ENCODE measurements at regions not wholly inside any gene's neighbourhood (a gene's known extent, or its start where the extent isn't known, plus 50 kb on each side); places are given as distances from the start of the nearest gene placed in this dataset.

DNA sequence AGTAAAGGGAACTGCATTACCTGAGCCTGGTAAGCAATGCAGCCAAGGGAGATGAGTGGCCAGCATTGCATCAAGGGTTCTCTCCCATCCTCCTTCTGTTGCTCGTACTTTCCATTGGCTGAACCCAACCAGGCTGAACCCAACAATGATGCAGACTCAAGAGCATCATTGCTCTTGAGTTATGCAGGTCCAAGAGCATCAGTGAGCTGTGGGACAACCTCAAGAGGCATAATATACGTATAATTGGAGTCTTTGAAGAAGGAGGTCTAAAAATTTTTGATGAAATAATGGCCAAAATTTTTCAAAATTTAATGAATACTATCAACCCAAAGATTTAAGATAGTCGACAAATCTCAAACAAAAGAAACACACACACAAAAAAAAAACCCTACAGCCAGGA is 213.0 kb downstream of the RNF152 start:
- H3K27me3 ChIP-seq (replicated peaks) = no peaks in the 10 kb centered on the region
- no peaks in the 10 kb centered on the region; the same call in 1 of the 2 replicates for H3K9me3 ChIP-seq (replicated peaks)
- DNase-seq (ENCODE audit: low read depth in 1 of 2, low spot score in 2 of 2) = no peak
- no peaks in the 10 kb centered on the region for H3K4me1 ChIP-seq (replicated peaks)
- H3K27ac ChIP-seq = no peak overlapping the region
- no peak overlapping the region for H3K4me3 ChIP-seq
- H3K36me3 ChIP-seq = no peaks in the 10 kb centered on the region

DNA sequence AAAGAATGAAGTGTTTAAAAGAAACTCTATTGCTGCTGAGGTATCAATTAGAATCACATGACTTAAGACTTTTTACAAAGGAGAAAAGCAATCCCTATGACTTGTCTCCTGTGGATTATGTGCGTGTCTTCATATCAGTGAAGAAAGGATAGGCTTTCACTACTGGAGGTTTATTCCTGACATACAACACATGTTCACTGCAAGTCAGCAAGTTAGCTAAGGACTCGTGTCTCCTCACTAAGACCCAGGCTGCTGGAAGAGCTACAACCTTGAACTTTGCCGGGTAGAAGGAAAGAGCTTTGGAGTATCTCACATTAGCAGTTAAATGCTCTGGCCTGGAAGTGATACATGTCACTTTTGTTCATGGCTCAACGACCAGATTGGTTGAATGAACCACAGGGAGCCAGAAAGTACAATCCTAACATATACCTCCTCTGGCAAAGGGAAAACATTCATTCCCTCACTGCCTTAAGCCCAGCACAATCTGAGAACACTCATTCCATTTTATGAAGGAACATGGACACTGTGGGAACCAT is 215.3 kb downstream of the RNF152 start:
- no peaks in the 10 kb centered on the region for H3K4me1 ChIP-seq (replicated peaks)
- H3K9me3 ChIP-seq (replicated peaks) = no peaks in the 10 kb centered on the region; the same call in 1 of the 2 replicates
- H3K4me3 ChIP-seq = no peak overlapping the region
- H3K36me3 ChIP-seq = no peaks in the 10 kb centered on the region
- no peak overlapping the region for H3K27ac ChIP-seq
- H3K27me3 ChIP-seq (replicated peaks) = no peaks in the 10 kb centered on the region
- DNase-seq (ENCODE audit: low read depth in 1 of 2, low spot score in 2 of 2) = no peak

DNA sequence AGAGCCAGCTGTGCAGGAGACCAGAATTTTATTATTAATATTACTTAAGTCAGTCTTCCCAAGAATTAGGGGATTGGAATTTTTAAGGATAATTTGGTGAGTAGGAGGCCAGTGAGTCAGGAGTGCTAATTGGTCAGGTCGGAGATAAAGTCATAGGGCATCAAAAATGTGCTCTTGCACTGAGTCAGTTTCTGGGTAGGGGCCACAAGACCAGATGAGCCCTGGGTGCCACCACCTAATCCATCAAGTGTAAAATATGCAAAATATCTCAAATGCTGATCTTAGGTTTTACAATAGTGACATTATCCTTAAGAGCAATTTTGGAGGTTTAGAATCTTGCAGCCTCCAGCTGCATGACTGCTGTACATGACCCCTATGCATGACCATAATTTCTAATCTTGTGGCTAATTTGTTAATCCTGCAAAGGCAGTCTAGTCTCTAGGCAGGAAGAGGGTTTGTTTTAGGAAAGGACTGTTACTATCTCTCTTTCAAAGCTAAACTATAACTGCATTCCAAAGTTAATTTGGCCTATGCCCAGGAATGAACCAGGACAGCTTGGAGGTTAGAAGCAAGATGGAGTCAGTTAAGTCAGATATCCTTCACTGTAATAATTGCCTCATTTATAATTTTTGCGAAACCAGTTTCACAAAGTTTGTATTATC is 215.9 kb downstream of the RNF152 start:
- H3K27ac ChIP-seq = no peak overlapping the region
- H3K27me3 ChIP-seq (replicated peaks) = no peaks in the 10 kb centered on the region
- no peak for DNase-seq (ENCODE audit: low read depth in 1 of 2, low spot score in 2 of 2)
- H3K4me1 ChIP-seq (replicated peaks) = no peaks in the 10 kb centered on the region
- H3K36me3 ChIP-seq = no peaks in the 10 kb centered on the region
- no peak overlapping the region for H3K4me3 ChIP-seq
- no peaks in the 10 kb centered on the region; the same call in 1 of the 2 replicates for H3K9me3 ChIP-seq (replicated peaks)

DNA sequence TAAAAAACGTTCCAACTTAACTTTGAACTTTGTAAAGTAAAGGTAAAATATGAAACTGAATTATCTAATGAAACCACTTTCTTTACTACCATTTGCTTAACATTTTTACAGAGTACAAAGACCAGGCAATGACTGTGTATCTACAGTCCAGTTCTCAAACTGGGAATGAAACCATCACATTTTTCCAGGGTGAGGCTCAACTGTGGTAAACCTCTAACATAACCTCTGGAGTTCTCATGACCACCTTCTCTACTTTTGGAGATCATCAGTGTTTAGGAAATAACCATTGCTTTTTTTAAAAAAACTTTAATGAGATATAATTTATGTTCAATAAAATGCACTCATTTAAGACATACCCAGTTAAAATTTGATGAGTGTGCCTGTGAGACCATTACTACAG is 223.5 kb downstream of the RNF152 start:
- no peaks in the 10 kb centered on the region for H3K27me3 ChIP-seq (replicated peaks)
- no peak for DNase-seq (ENCODE audit: low read depth in 1 of 2, low spot score in 2 of 2)
- H3K36me3 ChIP-seq = no peaks in the 10 kb centered on the region
- H3K4me1 ChIP-seq (replicated peaks) = no peaks in the 10 kb centered on the region; the same call in 1 of the 2 replicates
- no peak overlapping the region for H3K27ac ChIP-seq
- H3K9me3 ChIP-seq (replicated peaks) = no peaks in the 10 kb centered on the region
- H3K4me3 ChIP-seq = no peak overlapping the region

DNA sequence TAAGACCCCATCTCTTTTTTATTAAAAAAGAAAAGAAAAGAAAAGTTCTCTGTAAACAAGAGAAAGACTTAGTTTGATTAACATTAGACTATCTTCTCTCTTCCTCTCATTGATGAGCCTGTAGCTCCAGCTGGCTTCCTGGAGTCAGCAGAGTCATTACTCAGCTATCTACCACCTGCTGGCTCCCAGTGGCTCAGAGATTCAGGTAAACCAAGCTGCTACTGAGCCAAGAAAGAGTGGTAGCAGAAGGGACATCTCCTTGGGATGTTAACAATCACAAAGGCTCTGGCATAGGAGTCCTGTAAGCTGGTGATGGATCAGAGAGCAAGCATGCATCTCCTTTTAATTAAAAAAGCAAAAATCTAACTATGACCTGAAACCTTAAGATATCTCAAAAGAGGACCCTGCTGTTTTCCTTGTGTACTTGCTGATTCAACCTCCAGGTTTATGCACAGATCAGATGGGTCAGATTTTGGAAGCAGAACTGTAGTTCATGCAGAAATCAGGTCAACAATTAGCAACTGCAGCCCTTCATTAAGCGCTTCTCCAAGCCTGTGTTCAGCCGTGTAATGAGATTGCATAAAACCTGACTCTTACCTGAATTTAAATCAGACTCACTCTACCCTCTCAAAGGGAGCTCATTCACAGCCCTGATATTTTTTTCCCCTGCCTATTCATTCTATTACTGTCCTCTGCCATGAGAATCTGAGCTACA is 225.8 kb downstream of the RNF152 start:
- no peak for DNase-seq (ENCODE audit: low read depth in 1 of 2, low spot score in 2 of 2)
- no peak overlapping the region for H3K27ac ChIP-seq
- H3K4me3 ChIP-seq = no peak overlapping the region
- no peaks in the 10 kb centered on the region for H3K27me3 ChIP-seq (replicated peaks)
- H3K4me1 ChIP-seq (replicated peaks) = no peaks in the 10 kb centered on the region; the same call in 1 of the 2 replicates
- H3K9me3 ChIP-seq (replicated peaks) = no peaks in the 10 kb centered on the region
- no peaks in the 10 kb centered on the region for H3K36me3 ChIP-seq

DNA sequence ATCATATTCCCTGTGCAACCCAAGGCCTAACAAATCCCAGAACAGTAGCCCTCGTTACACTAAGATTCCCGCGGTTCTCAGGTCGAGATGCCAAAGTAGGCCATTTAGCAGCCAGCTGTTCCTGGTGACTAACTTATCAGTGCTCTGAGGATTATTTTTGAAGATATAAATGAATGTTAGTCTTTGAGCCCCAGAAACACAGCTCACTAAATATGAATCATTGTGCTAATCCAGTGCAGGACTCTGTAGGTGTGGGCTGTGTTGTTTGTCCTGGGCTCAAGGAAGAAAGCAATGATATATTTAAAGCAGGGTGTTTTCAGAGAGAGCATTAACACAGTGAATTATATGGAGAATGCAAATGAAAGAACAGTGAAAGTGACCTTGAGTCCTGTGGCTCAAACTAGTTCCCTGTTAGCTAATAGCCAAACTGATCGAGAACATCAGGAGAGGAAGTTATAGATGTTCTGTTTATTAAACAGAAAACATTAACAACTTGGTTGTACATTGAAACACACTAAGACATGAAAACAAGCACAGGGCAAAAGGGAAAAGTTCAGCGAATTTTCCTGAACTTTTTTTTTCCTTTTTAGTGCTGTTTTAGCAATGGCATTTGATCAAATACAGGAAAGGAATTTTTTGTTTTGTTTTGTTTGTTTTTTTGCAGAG is 228.3 kb downstream of the RNF152 start:
- no peak overlapping the region for H3K27ac ChIP-seq
- DNase-seq (ENCODE audit: low read depth in 1 of 2, low spot score in 2 of 2) = no peak

DNA sequence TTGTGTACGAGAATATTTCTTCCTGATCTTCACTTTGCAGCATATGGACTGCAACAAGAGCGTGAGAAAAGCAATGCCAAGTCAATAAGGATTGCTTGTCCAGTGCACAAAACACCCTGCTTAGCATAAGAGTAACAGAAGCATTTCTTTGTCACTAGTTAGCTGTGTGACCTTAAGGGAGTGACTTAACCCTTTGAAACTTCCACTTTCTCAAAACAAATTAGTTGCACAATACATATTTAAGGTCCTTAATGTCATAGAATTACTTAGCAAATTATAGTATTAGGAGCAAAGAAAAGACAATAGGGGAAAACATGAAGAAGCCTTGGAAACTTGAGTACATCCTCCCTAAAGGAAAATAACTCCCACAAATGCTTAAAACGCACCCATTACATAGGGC is 230.1 kb downstream of the RNF152 start:
- H3K9me3 ChIP-seq (replicated peaks) = no peaks in the 10 kb centered on the region
- DNase-seq (ENCODE audit: low read depth in 1 of 2, low spot score in 2 of 2) = no peak
- H3K36me3 ChIP-seq = no peaks in the 10 kb centered on the region
- no peaks in the 10 kb centered on the region; the same call in 1 of the 2 replicates for H3K4me1 ChIP-seq (replicated peaks)
- no peak overlapping the region for H3K4me3 ChIP-seq
- H3K27me3 ChIP-seq (replicated peaks) = no peaks in the 10 kb centered on the region
- H3K27ac ChIP-seq = no peak overlapping the region

More for the DNA sequence above, 228.3 kb downstream of the RNF152 start:
- no peak overlapping the region for H3K4me3 ChIP-seq
- H3K9me3 ChIP-seq (replicated peaks) = no peaks in the 10 kb centered on the region
- H3K36me3 ChIP-seq = no peaks in the 10 kb centered on the region
- no peaks in the 10 kb centered on the region for H3K27me3 ChIP-seq (replicated peaks)
- no peaks in the 10 kb centered on the region; the same call in 1 of the 2 replicates for H3K4me1 ChIP-seq (replicated peaks)

DNA sequence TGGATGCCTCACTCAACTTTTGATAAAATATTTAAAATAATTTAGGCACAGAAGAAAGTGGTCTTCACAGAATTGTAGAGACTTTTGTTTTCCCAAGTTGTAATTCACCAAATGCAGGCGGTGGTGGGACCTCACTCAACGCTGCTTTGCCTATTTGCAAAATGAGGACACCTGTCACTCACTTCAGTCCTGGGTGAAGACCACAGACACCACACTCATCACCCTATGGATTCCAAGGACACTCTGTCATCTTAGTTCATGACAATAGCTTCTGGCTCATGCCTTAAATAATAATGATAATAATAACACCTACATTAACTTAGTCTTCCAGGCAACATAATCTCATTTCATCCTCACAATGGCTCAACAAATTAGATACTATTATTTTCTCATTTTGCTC is 234.4 kb downstream of the RNF152 start:
- Histone ChIP-seq H3K36me3 (no peaks in the 10 kb centered on the region), H3K4me1 (replicated peaks) (no peaks in the 10 kb centered on the region), H3K27ac (no peak overlapping the region), H3K9me3 (replicated peaks) (no peaks in the 10 kb centered on the region), H3K4me3 (no peak overlapping the region), H3K27me3 (replicated peaks) (no peaks in the 10 kb centered on the region)
- DNase-seq (ENCODE audit: low read depth in 1 of 2, low spot score in 2 of 2) = no peak

DNA sequence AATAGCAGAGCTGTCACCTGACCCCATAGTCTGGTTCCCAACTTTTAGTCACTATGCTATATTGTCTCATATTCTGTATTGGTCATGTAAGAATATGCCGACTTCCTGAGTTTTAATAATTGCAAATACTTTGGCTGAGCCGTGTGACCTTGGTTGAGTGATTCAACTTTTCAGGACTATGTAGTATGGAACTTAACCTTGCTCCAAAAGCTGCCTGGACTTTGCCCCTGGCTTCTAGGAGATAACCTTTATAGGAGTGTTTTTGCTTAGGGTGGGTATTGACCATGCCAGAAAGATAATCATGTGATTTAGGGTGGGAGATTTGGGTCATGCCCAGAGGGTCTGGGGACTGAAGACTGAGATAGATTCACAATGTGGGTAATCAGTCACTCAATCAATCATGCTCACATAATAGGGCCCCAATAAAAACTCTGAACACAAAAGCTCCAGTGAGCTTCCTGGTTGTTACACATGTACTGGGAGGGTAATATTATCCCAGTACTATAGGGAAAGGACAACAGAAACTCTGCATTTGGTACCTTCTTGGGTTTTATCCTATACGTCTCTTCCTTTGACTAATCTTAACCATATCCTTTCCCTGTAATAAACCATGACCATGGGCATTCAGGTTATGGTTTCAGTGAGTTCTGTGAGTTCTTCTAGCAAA is 235.6 kb downstream of the RNF152 start:
- Histone ChIP-seq H3K4me1 (replicated peaks) (no peaks in the 10 kb centered on the region), H3K36me3 (no peaks in the 10 kb centered on the region), H3K27me3 (replicated peaks) (no peaks in the 10 kb centered on the region), H3K4me3 (no peak overlapping the region), H3K27ac (no peak overlapping the region), H3K9me3 (replicated peaks) (no peaks in the 10 kb centered on the region)
- DNase-seq (ENCODE audit: low read depth in 1 of 2, low spot score in 2 of 2) = no peak

DNA sequence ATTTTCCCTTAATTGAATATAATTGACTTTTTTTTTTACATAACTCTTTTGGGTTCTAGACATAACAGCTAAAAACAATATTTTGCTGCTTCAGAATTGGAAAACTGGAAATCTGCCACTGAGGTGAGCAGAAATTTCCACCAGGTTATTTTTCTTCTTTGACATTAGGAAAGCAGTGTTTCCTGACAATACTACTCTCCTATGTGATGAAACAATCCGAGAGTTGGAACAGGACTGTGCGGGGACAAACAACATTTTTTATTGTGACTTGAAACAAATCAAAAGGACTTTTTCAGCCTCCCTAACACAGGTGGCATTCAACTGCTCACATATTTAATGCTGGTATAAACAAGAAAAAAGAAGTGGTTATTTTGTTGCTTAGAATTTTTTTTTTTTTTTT is 237.2 kb downstream of the RNF152 start:
- Histone ChIP-seq H3K27me3 (replicated peaks) (no peaks in the 10 kb centered on the region), H3K27ac (no peak overlapping the region), H3K36me3 (no peaks in the 10 kb centered on the region), H3K4me1 (replicated peaks) (no peaks in the 10 kb centered on the region), H3K4me3 (no peak overlapping the region), H3K9me3 (replicated peaks) (no peaks in the 10 kb centered on the region)
- DNase-seq (ENCODE audit: low read depth in 1 of 2, low spot score in 2 of 2) = no peak

DNA sequence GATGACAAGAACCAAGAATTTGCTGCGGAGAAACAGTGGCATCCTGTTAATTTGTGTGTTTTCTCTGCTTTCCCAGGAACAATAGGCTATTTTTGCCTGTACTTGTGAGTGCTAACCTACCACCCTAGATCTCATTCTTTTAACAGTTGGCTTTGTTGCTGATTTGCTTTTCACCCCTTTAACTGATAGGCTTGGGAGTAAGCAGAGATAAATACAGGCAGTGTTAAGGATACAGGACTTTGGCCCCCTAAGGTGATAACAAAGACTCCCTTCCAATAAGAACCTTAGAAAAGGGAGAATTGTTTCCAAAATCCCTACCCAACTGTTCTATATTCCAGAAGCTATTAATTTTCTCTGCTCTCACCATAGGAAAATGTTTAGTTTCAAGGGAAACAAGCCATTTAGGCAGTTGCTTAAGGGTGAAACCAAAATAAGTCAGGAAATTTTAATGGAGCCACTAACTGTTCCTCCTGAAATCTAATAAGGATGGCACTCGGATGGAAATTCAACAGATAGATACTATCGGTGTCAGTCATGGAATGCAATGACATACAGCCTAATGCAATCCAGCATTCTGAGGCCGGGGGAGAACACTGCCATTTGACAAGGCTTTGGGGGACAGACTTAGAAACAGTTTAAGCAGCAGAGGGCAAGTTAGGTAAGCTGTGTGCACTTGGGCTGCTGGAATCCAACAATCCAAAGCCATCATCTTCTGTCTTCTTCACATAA is 238.8 kb downstream of the RNF152 start:
- no peaks in the 10 kb centered on the region for H3K4me1 ChIP-seq (replicated peaks)
- no peak for DNase-seq (ENCODE audit: low read depth in 1 of 2, low spot score in 2 of 2)
- H3K27me3 ChIP-seq (replicated peaks) = no peaks in the 10 kb centered on the region
- no peak overlapping the region for H3K4me3 ChIP-seq
- H3K27ac ChIP-seq = no peak overlapping the region
- H3K9me3 ChIP-seq (replicated peaks) = no peaks in the 10 kb centered on the region
- H3K36me3 ChIP-seq = no peaks in the 10 kb centered on the region

DNA sequence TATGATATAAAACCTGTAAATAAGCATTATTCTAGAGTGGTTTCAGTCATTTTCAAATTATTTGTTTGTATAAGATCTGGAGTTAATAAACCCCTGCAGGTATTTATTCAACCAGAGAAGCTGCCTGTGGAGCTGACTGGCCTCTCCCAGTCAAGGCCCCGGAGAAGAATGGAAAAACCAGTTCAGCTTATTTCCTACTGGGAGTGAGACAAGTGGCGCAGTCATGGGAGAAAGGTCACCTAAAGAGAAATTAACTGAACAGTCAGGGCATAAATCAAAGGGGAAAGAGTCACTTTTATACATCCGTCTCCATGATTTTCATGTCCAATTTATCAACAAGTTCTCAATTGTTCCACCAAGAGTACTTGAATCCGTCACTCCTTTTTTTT is 240.9 kb downstream of the RNF152 start:
- Histone ChIP-seq H3K4me1 (replicated peaks) (no peaks in the 10 kb centered on the region), H3K27me3 (replicated peaks) (no peaks in the 10 kb centered on the region), H3K9me3 (replicated peaks) (no peaks in the 10 kb centered on the region), H3K4me3 (no peak overlapping the region), H3K36me3 (no peaks in the 10 kb centered on the region; the same call in 1 of the 2 replicates), H3K27ac (no peak overlapping the region)
- no peak for DNase-seq (ENCODE audit: low read depth in 1 of 2, low spot score in 2 of 2)

Measured in SJSA1 (cell line).